ENCODE measurements at regions not wholly inside any gene's neighbourhood (a gene's known extent, or its start where the extent isn't known, plus 50 kb on each side); places are given as distances from the start of the nearest gene placed in this dataset.

- TF ChIP-seq CTCF (IDR thresholded peaks at IDR 0.05) (no peak), EZH2 (IDR thresholded peaks at IDR 0.05; ENCODE audit: borderline replicate concordance, insufficient read depth, low read depth, low read length, poor library complexity, severe bottlenecking) (no peak)
These were observed 66.1 kb upstream of the PFN2 start for GRCh38 chr3:150036780-150037179.
